ENCODE measurements at regions not wholly inside any gene's neighbourhood (a gene's known extent, or its start where the extent isn't known, plus 50 kb on each side); places are given as distances from the start of the nearest gene placed in this dataset.

- intact Hi-C loops (cut with DNase I; ENCODE audit: low total_unique reads): no loop called here
- H3K4me3 ChIP-seq: no peak overlapping the region
These were observed 726.3 kb downstream of the TSN start for GRCh38 chr2:122481717-122482116.

DNA sequence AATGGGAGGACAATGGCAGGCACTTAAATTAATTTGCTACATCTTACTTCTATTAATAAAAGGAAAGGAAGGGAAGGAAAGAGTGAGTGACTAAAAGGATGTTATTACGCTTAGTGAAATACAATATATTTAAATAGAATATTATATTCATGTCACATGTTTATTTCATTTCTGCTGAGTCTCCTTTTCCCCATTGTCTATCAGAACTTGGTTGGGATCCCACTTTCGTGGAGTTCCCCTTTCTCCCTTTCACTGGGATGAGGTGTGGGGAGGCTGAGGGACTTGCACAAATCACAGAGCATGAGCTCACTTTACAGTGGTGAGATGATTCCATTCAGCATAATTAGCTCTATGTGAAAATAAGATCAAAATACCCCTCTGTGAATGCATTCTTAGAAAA is 730.6 kb downstream of the TSN start:
- H3K9me3 ChIP-seq: no peaks in the 10 kb centered on the region
- TF ChIP-seq, protein P1, sequence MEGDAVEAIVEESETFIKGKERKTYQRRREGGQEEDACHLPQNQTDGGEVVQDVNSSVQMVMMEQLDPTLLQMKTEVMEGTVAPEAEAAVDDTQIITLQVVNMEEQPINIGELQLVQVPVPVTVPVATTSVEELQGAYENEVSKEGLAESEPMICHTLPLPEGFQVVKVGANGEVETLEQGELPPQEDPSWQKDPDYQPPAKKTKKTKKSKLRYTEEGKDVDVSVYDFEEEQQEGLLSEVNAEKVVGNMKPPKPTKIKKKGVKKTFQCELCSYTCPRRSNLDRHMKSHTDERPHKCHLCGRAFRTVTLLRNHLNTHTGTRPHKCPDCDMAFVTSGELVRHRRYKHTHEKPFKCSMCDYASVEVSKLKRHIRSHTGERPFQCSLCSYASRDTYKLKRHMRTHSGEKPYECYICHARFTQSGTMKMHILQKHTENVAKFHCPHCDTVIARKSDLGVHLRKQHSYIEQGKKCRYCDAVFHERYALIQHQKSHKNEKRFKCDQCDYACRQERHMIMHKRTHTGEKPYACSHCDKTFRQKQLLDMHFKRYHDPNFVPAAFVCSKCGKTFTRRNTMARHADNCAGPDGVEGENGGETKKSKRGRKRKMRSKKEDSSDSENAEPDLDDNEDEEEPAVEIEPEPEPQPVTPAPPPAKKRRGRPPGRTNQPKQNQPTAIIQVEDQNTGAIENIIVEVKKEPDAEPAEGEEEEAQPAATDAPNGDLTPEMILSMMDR (IDR thresholded peaks at IDR 0.05): no peak
- DNase-seq: no peak
- no peaks in the 10 kb centered on the region for H3K27me3 ChIP-seq
- H3K36me3 ChIP-seq: no peaks in the 10 kb centered on the region
- no peak overlapping the region for H3K4me3 ChIP-seq
- H3K4me1 ChIP-seq: no peaks in the 10 kb centered on the region
- intact Hi-C loops (cut with DNase I; ENCODE audit: low total_unique reads): loop anchor here (5.0 kb wide), 1 partner anchor 456 kb away; no protein-coding TSS in a partner anchor
- H3K27ac ChIP-seq: no peak overlapping the region

More at GRCh38 chr2:122481717-122482116, 726.3 kb downstream of the TSN start:
- Histone ChIP-seq H3K9me3 (no peaks in the 10 kb centered on the region), H3K4me1 (no peaks in the 10 kb centered on the region), H3K27me3 (no peaks in the 10 kb centered on the region), H3K27ac (no peak overlapping the region), H3K36me3 (no peaks in the 10 kb centered on the region)
- DNase-seq: no peak
- TF ChIP-seq, protein P1 (IDR thresholded peaks at IDR 0.05): no peak

DNA sequence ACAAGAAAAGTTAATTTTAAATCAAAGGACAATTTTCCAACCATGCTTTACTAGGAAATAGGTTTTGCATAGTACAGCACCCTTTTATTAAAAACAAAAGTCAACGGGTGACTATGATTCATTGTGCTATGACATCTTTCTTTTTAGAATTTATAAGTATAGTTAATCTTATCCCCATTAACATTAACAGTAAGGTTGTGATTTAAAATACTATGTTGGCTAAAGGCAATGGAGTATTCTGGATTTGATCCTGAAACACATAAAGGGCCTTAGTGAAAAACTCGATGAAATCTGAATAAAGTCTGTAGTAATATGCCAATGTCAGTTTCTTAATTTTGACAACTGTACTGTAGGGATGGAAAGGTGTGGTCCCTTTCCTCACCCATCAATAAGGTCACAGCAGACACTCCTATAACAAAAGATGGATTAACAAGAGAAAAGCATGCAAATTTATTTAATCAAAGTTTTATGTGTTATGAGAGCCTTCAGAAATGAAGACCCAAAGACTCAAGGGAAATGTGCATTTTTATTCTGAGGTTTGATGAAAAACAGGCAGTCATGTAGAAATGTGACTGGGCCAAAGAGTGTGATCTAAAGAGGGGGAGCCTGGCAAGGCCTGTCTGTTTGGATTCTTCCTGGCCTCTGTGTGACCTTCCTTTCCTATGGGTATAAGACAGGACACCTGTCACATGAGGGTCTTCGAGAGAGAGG is 731.4 kb downstream of the TSN start:
- no peak for DNase-seq
- TF ChIP-seq, protein P1 (IDR thresholded peaks at IDR 0.05): no peak
- H3K4me1 ChIP-seq: no peaks in the 10 kb centered on the region
- no peaks in the 10 kb centered on the region for H3K9me3 ChIP-seq
- H3K4me3 ChIP-seq: no peak overlapping the region
- H3K27ac ChIP-seq: no peak overlapping the region
- no peaks in the 10 kb centered on the region for H3K36me3 ChIP-seq
- no peaks in the 10 kb centered on the region for H3K27me3 ChIP-seq
- intact Hi-C loops (cut with DNase I; ENCODE audit: low total_unique reads): loop anchor here (5.0 kb wide), 1 partner anchor 455 kb away; no protein-coding TSS in a partner anchor

DNA sequence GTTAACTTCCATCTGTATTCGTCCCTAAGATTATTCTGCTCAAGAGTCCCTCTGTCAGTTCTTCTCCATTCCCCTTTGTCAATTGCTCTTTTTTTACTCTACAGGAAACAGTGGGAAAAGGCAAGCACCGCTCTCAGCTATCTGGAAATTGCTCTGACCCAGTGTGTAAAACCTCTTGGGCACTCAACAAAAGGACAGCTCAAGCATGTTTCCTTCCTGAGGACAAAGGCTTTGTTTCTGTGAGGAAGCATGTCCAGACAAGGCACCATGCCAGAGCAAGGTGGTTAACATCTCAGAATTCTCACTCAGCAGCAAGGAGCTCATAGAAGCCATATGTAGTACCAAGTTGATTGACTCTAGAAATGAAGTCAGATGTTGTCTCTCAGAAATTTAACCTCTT is 735.6 kb downstream of the TSN start:
- Histone ChIP-seq H3K27me3 (no peaks in the 10 kb centered on the region), H3K27ac (no peak overlapping the region), H3K4me1 (no peaks in the 10 kb centered on the region), H3K4me3 (no peak overlapping the region), H3K9me3 (no peaks in the 10 kb centered on the region), H3K36me3 (no peaks in the 10 kb centered on the region)
- TF ChIP-seq, protein P1 (IDR thresholded peaks at IDR 0.05): no peak
- intact Hi-C loops (cut with DNase I; ENCODE audit: low total_unique reads): no loop called here
- no peak for DNase-seq

GRCh38 chr2:122500316-122501105 is 745.1 kb downstream of the TSN start:
- no peak overlapping the region for H3K27ac ChIP-seq
- no peak overlapping the region for H3K4me3 ChIP-seq
- TF ChIP-seq, protein P1 (IDR thresholded peaks at IDR 0.05): no peak
- no peaks in the 10 kb centered on the region for H3K4me1 ChIP-seq
- intact Hi-C loops (cut with DNase I; ENCODE audit: low total_unique reads): no loop called here
- H3K9me3 ChIP-seq: no peaks in the 10 kb centered on the region
- H3K27me3 ChIP-seq: no peaks in the 10 kb centered on the region
- DNase-seq: no peak
- no peaks in the 10 kb centered on the region for H3K36me3 ChIP-seq
